ENCODE measurements at regions not wholly inside any gene's neighbourhood (a gene's known extent, or its start where the extent isn't known, plus 50 kb on each side); places are given as distances from the start of the nearest gene placed in this dataset.

- intact Hi-C loops (cut with micrococcal nuclease), result no loop called here
- ATAC-seq, result no peak
- no peak for TF ChIP-seq CTCF (IDR thresholded peaks at IDR 0.05)
- H3K4me3 Mint-ChIP-seq, result no peak overlapping the region
- Histone ChIP-seq H3K4me3 (ENCODE audit: low read length) (no peak overlapping the region), H3K9me3 (ENCODE audit: control insufficient read depth, insufficient read depth, low read length) (no peaks in the 10 kb centered on the region), H3K36me3 (ENCODE audit: control insufficient read depth, insufficient read depth, low read length) (no peaks in the 10 kb centered on the region), H3K4me1 (ENCODE audit: control insufficient read depth, insufficient read depth, low read length) (no peaks in the 10 kb centered on the region), H3K27ac (ENCODE audit: low read length) (no peak overlapping the region), H3K27me3 (ENCODE audit: control insufficient read depth, insufficient read depth, low read length) (no peaks in the 10 kb centered on the region)
- no peaks in the 10 kb centered on the region for H3K4me1 Mint-ChIP-seq
- H3K9me3 Mint-ChIP-seq, result peaks cover 6 to 10% of the 10 kb centered on the region in 2 donors
- 88% methylated on average over 1 of the region's 1 CpG for WGBS (ENCODE audit: insufficient coverage)
- no peak overlapping the region for H3K27ac Mint-ChIP-seq
- no peaks in the 10 kb centered on the region for H3K27me3 Mint-ChIP-seq (ENCODE audit: low read depth in 2 of 2)
- H3K36me3 Mint-ChIP-seq, result no peaks in the 10 kb centered on the region
- DNase-seq, result no peak
Measured at GRCh38 chr7:124692425-124692824, 73.2 kb downstream of the GPR37 start.

GRCh38 chr7:124690840-124691239, 74.8 kb downstream of the GPR37 start:
- Histone ChIP-seq H3K27ac (ENCODE audit: low read length) (no peak overlapping the region), H3K36me3 (ENCODE audit: control insufficient read depth, insufficient read depth, low read length) (no peaks in the 10 kb centered on the region), H3K27me3 (ENCODE audit: control insufficient read depth, insufficient read depth, low read length) (no peaks in the 10 kb centered on the region), H3K4me1 (ENCODE audit: control insufficient read depth, insufficient read depth, low read length) (no peaks in the 10 kb centered on the region), H3K9me3 (ENCODE audit: control insufficient read depth, insufficient read depth, low read length) (no peaks in the 10 kb centered on the region), H3K4me3 (ENCODE audit: low read length) (no peak overlapping the region)
- DNase-seq (no peak), ATAC-seq (no peak)
- Mint-ChIP-seq H3K4me3 (no peak overlapping the region), H3K36me3 (no peaks in the 10 kb centered on the region), H3K4me1 (no peaks in the 10 kb centered on the region), H3K9me3 (peaks cover 7 to 10% of the 10 kb centered on the region in 2 donors), H3K27ac (no peak overlapping the region), H3K27me3 (ENCODE audit: low read depth in 2 of 2) (no peaks in the 10 kb centered on the region)
- intact Hi-C loops (cut with micrococcal nuclease), result no loop called here
- TF ChIP-seq CTCF (IDR thresholded peaks at IDR 0.05), result no peak

GRCh38 chr7:124689931-124690330, 75.7 kb downstream of the GPR37 start:
- DNase-seq (no peak), ATAC-seq (no peak)
- H3K4me3 Mint-ChIP-seq, result no peak overlapping the region
- Histone ChIP-seq H3K27ac (ENCODE audit: low read length) (no peak overlapping the region), H3K27me3 (ENCODE audit: control insufficient read depth, insufficient read depth, low read length) (no peaks in the 10 kb centered on the region), H3K4me3 (ENCODE audit: low read length) (no peak overlapping the region), H3K4me1 (ENCODE audit: control insufficient read depth, insufficient read depth, low read length) (no peaks in the 10 kb centered on the region), H3K9me3 (ENCODE audit: control insufficient read depth, insufficient read depth, low read length) (no peaks in the 10 kb centered on the region), H3K36me3 (ENCODE audit: control insufficient read depth, insufficient read depth, low read length) (no peaks in the 10 kb centered on the region)
- no peak for TF ChIP-seq CTCF (IDR thresholded peaks at IDR 0.05)
- H3K4me1 Mint-ChIP-seq, result no peaks in the 10 kb centered on the region
- no peaks in the 10 kb centered on the region for H3K27me3 Mint-ChIP-seq (ENCODE audit: low read depth in 2 of 2)
- H3K36me3 Mint-ChIP-seq, result no peaks in the 10 kb centered on the region
- intact Hi-C loops (cut with micrococcal nuclease), result no loop called here
- WGBS (ENCODE audit: insufficient coverage), result 93% methylated on average over 1 of the region's 1 CpG
- no peak overlapping the region for H3K27ac Mint-ChIP-seq
- peaks cover 5 to 6% of the 10 kb centered on the region in 2 donors for H3K9me3 Mint-ChIP-seq

GRCh38 chr7:124689523-124689922, 76.1 kb downstream of the GPR37 start:
- no peaks in the 10 kb centered on the region for H3K4me1 ChIP-seq (ENCODE audit: control insufficient read depth, insufficient read depth, low read length)
- no peaks in the 10 kb centered on the region for H3K4me1 Mint-ChIP-seq

More at GRCh38 chr7:124689523-124689922, 76.1 kb downstream of the GPR37 start:
- Histone ChIP-seq H3K9me3 (ENCODE audit: control insufficient read depth, insufficient read depth, low read length) (no peaks in the 10 kb centered on the region), H3K4me3 (ENCODE audit: low read length) (no peak overlapping the region), H3K27me3 (ENCODE audit: control insufficient read depth, insufficient read depth, low read length) (no peaks in the 10 kb centered on the region), H3K27ac (ENCODE audit: low read length) (no peak overlapping the region), H3K36me3 (ENCODE audit: control insufficient read depth, insufficient read depth, low read length) (no peaks in the 10 kb centered on the region)
- no peak for DNase-seq
- WGBS (ENCODE audit: insufficient coverage), result 58% methylated on average over 2 of the region's 2 CpGs
- Mint-ChIP-seq H3K27me3 (ENCODE audit: low read depth in 2 of 2) (no peaks in the 10 kb centered on the region), H3K36me3 (no peaks in the 10 kb centered on the region), H3K9me3 (peaks cover 5 to 6% of the 10 kb centered on the region in 2 donors), H3K27ac (no peak overlapping the region), H3K4me3 (no peak overlapping the region)
- TF ChIP-seq CTCF (IDR thresholded peaks at IDR 0.05), result no peak
- no peak for ATAC-seq
- intact Hi-C loops (cut with micrococcal nuclease), result no loop called here

All from natural killer cell (primary cell).